GM12878 (cell line): ENCODE measurements at regions not wholly inside any gene's neighbourhood (a gene's known extent, or its start where the extent isn't known, plus 50 kb on each side); places are given as distances from the start of the nearest gene placed in this dataset.

Experiments
- ATF2 ChIP-seq: IDR thresholded peaks from 2 replicates; pipeline ENCODE4 v1.6.1; 2012; ENCODE audit warnings: low read length, inconsistent platforms
- BCL11A ChIP-seq: IDR thresholded peaks from 2 replicates; pipeline ENCODE4 v1.6.1; 2011; ENCODE audit warnings: low read depth, low read length
- BRCA1 ChIP-seq: IDR thresholded peaks from 2 replicates; pipeline ENCODE4 v1.6.1; 2011; ENCODE audit warnings: low read depth, low read length, improper control_type of control experiment
- CTCF ChIP-seq, 3 experiments: IDR thresholded peaks in 2 of 3; conservative IDR thresholded peaks in 1 of 3; 2 replicates each; pipeline ENCODE4 v1.5.1; 2011; ENCODE audit warnings: low read depth in 3 of 3, low read length in 3 of 3, mild to moderate bottlenecking in 3 of 3, control low read depth in 2 of 3, moderate library complexity in 2 of 3, inconsistent platforms in 1 of 3, mixed read lengths in 1 of 3; ENCODE audit not compliant: control insufficient read depth in 2 of 3, insufficient read depth in 1 of 3; ENCODE audit errors: extremely low read depth in 1 of 3
- EGR1 ChIP-seq, 2 experiments: IDR thresholded peaks; 1 replicate in 1 of 2; 2 replicates in 1 of 2; pipeline ENCODE4 v1.6.1; 2011 to 2012; ENCODE audit warnings: low read depth in 2 of 2, low read length in 2 of 2, borderline replicate concordance in 1 of 2, mild to moderate bottlenecking in 1 of 2, moderate library complexity in 1 of 2
- HDAC2 ChIP-seq: fragments of 200-600 bp; sonication (generic); IDR thresholded peaks from 2 replicates; pipeline ENCODE4 v1.6.1; 2017
- HSF1 ChIP-seq: fragments of 150-350 bp; IDR thresholded peaks from 2 replicates; pipeline ENCODE4 v1.6.1; 2014; ENCODE audit warnings: mild to moderate bottlenecking, low read depth, low read length
- MAX ChIP-seq: IDR thresholded peaks from 2 replicates; pipeline ENCODE4 v1.6.1; 2012; ENCODE audit warnings: low read depth, low read length, improper control_type of control experiment
- NR2C2 ChIP-seq: IDR thresholded peaks from 2 replicates; pipeline ENCODE4 v1.6.1; 2011; ENCODE audit warnings: borderline replicate concordance, low read depth; ENCODE audit not compliant: control insufficient read depth, insufficient read length
- NR2F1 ChIP-seq: fragments of 450-650 bp; conservative IDR thresholded peaks from 2 replicates; pipeline ENCODE4 v1.6.1; 2017; ENCODE audit warnings: mild to moderate bottlenecking
- RB1 ChIP-seq: fragments of 450-650 bp; formaldehyde crosslinking; IDR thresholded peaks from 2 replicates; pipeline ENCODE4 v1.6.1; 2017; ENCODE audit warnings: mild to moderate bottlenecking, borderline replicate concordance
- RFX5 ChIP-seq: IDR thresholded peaks from 2 replicates; pipeline ENCODE4 v1.6.1; 2011; ENCODE audit warnings: low read depth, low read length, improper control_type of control experiment
- TAF1 ChIP-seq: IDR thresholded peaks from 2 replicates; pipeline ENCODE4 v1.6.1; 2011; ENCODE audit warnings: mild to moderate bottlenecking, low read depth, low read length, borderline replicate concordance
- ZNF384 ChIP-seq: IDR thresholded peaks from 2 replicates; pipeline ENCODE4 v1.6.1; 2012; ENCODE audit warnings: low read depth, mild to moderate bottlenecking, low read length, improper control_type of control experiment, borderline replicate concordance

GRCh38 chr7:81256991-81257390 is 338.1 kb upstream of the SEMA3C start:
- TF ChIP-seq NR2F1 (no peak), BRCA1 (no peak), ATF2 (no peak), NR2C2 (no peak), ZNF384 (no peak), EGR1 (IDR thresholded peaks at IDR 0.05; ENCODE audit: borderline replicate concordance in 1 of 2, low read depth in 2 of 2, low read length in 2 of 2) (no peak), HDAC2 (no peak), HSF1 (no peak), TAF1 (no peak), CTCF (IDR thresholded peaks at IDR 0.05 in 2 of 3, conservative IDR thresholded peaks at IDR 0.05 in 1 of 3; ENCODE audit: control insufficient read depth in 2 of 3, extremely low read depth in 1 of 3, insufficient read depth in 1 of 3, low read depth in 3 of 3, low read length in 3 of 3) (peak in 1 of 3 experiments; percentile 19; a peak in 1 of 6 replicates), BCL11A (no peak), MAX (no peak), RB1 (no peak), RFX5 (no peak)
